B cell (primary cell): ENCODE measurements at regions not wholly inside any gene's neighbourhood (a gene's known extent, or its start where the extent isn't known, plus 50 kb on each side); places are given as distances from the start of the nearest gene placed in this dataset.

ENCODE experiments used
- ATAC-seq: fragments of 200-7000 bp; cut with Tn5 transposase; one replicate; pipeline ENCODE4 v1.10.0; 2021; ENCODE audit warnings: low read depth, mild to moderate bottlenecking, moderate number of reproducible peaks, moderate library complexity
- CTCF ChIA-PET: fragments of 350-600 bp; sonication (Branson Sonifier 250); formaldehyde crosslinking; loops from one replicate; lab custom pipeline; 2021; ENCODE audit warnings: antibody characterized with exemption, inconsistent platforms; lab: Charles Lee
- POLR2A ChIA-PET: fragments of 350-600 bp; sonication (Branson Sonifier 250); formaldehyde crosslinking; loops from one replicate; lab custom pipeline; 2021; ENCODE audit warnings: antibody characterized with exemption; lab: Charles Lee
- DNase-seq: peaks from one replicate; pipeline ENCODE4 v3.0.0; 2013
- H2AFZ ChIP-seq: 2 replicates; pipeline ENCODE4 v1.6.1; 2012; ENCODE audit warnings: mild to moderate bottlenecking, low read depth, low read length; ENCODE audit not compliant: insufficient read depth, poor library complexity, severe bottlenecking
- H3K27ac ChIP-seq, 2 donors: 1 replicate in 1 of 2; 2 replicates in 1 of 2; pipeline ENCODE4 v1.5.1; 2012 to 2013; ENCODE audit warnings: low read length in 2 of 2, mild to moderate bottlenecking in 2 of 2, moderate library complexity in 1 of 2
- H3K27me3 ChIP-seq, 4 experiments: fragments of 200-600 bp in 1 of 4; sonication (generic) in 1 of 4; replicated peaks in 1 of 4; 1 replicate in 2 of 4; 2 replicates in 2 of 4; pipeline versions ENCODE4 v1.6.1 to v1.7.0; 2013 to 2016; ENCODE audit warnings: low read length in 3 of 4, mild to moderate bottlenecking in 2 of 4, mixed read lengths in 1 of 4, moderate library complexity in 1 of 4; ENCODE audit not compliant: insufficient read depth in 4 of 4, control insufficient read depth in 3 of 4; ENCODE audit errors: control extremely low read depth in 1 of 4
- H3K36me3 ChIP-seq, 2 experiments: replicated peaks in 1 of 2; 1 replicate in 1 of 2; 2 replicates in 1 of 2; pipeline versions ENCODE4 v1.6.1 to v1.7.1; 2013; ENCODE audit warnings: low read length in 1 of 2; ENCODE audit not compliant: insufficient read depth in 2 of 2, control insufficient read depth in 1 of 2; ENCODE audit errors: control extremely low read depth in 1 of 2, extremely low read depth in 1 of 2
- H3K4me1 ChIP-seq, 2 donors: fragments of 200-600 bp in 1 of 2; sonication (generic) in 1 of 2; 1 replicate in 1 of 2; 2 replicates in 1 of 2; pipeline versions ENCODE4 v1.5.1 to v1.6.1; 2013 to 2017; ENCODE audit warnings: low read length in 2 of 2; ENCODE audit not compliant: control insufficient read depth in 2 of 2, insufficient read depth in 2 of 2
- H3K4me2 ChIP-seq: replicated peaks from 2 replicates; pipeline ENCODE3; 2012; ENCODE audit warnings: mild to moderate bottlenecking, low read depth, low read length; ENCODE audit not compliant: poor library complexity, severe bottlenecking
- H3K4me3 ChIP-seq, 5 experiments: fragments of 200-600 bp in 1 of 5; sonication (generic) in 1 of 5; 1 replicate in 3 of 5; 2 replicates in 2 of 5; pipeline versions ENCODE4 v1.5.1 to v1.7.0; 2011 to 2016; ENCODE audit warnings: low read length in 4 of 5, mild to moderate bottlenecking in 4 of 5, low read depth in 2 of 5, control low read depth in 1 of 5, moderate library complexity in 1 of 5; ENCODE audit not compliant: insufficient read depth in 1 of 5; ENCODE audit errors: control extremely low read depth in 1 of 5, extremely low read depth in 1 of 5
- H3K79me2 ChIP-seq: fragments of 200-600 bp; sonication (generic); one replicate; pipeline ENCODE4 v1.6.0; 2016; ENCODE audit warnings: low read length; ENCODE audit not compliant: control insufficient read depth, insufficient read depth
- H3K9ac ChIP-seq: fragments of 200-600 bp; sonication (generic); 2 replicates; pipeline ENCODE4 v1.6.1; 2017; ENCODE audit warnings: mild to moderate bottlenecking, low read length, moderate library complexity
- H3K9me3 ChIP-seq, 3 donors: one replicate each; pipeline versions ENCODE4 v1.6.1 to v1.7.1; 2013; ENCODE audit warnings: low read length in 2 of 3; ENCODE audit not compliant: control insufficient read depth in 2 of 3, insufficient read depth in 1 of 3; ENCODE audit errors: control extremely low read depth in 1 of 3
- H4K20me1 ChIP-seq: 2 replicates; pipeline ENCODE4 v1.6.0; 2012; ENCODE audit warnings: mild to moderate bottlenecking, low read length; ENCODE audit not compliant: insufficient read depth, control insufficient read depth, poor library complexity, severe bottlenecking
- H3K27ac Mint-ChIP-seq: one replicate; pipeline ENCODE4 v1.8.0; 2021; ENCODE audit warnings: mixed read lengths
- H3K27me3 Mint-ChIP-seq: one replicate; pipeline ENCODE4 v1.8.0; 2021; ENCODE audit warnings: mixed read lengths
- H3K4me1 Mint-ChIP-seq: one replicate; pipeline ENCODE4 v1.8.0; 2021; ENCODE audit warnings: mixed read lengths
- H3K4me3 Mint-ChIP-seq: one replicate; pipeline ENCODE4 v1.8.0; 2021; ENCODE audit warnings: mixed read lengths
- H3K9me3 Mint-ChIP-seq: one replicate; pipeline ENCODE4 v1.8.0; 2022; ENCODE audit warnings: mixed read lengths; ENCODE audit not compliant: insufficient read depth
- EZH2 ChIP-seq: IDR thresholded peaks from 2 replicates; pipeline ENCODE4 v1.6.1; 2012; ENCODE audit warnings: borderline replicate concordance, low read depth, mild to moderate bottlenecking, moderate library complexity, low read length; ENCODE audit not compliant: insufficient read depth, poor library complexity, severe bottlenecking
- WGBS: methylation state at CpG from one replicate; pipeline ENCODE4 v1.1.5; 2013; ENCODE audit warnings: missing lambda C conversion rate; ENCODE audit not compliant: insufficient coverage; 5-methylcytosine and 5-hydroxymethylcytosine counted together
- intact Hi-C: fragments of 100-400 bp; cut with micrococcal nuclease; formaldehyde crosslinking; loops from one replicate; pipeline ENCODE4 v1.10.0; 2022
- TF ChIP-seq, protein P1 (sequence below): fragments of 200-600 bp; IDR thresholded peaks from one replicate; pipeline ENCODE4 v1.8.0; 2022; ENCODE audit warnings: antibody characterized with exemption, mild to moderate bottlenecking

DNA sequence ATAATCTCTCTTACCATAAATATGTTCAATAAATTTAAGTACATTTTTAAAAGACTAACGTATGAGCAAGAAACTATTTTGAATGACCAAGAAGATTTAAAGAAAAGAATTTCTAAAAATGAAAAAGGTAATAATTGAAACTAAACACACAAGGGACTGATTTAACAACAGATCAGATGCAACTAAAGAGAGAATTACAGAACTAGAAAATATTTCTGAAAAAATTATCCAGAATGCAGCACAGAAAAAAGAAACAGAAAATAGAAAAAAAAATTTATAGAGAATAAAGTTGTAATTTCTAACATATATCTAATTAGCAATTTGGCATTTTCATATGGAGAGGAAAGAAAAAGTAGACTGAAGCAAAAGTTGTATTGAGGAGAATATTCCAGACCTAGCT is 269.3 kb downstream of the TLE1 start:
- ATAC-seq (no peak), DNase-seq (no peak)
- CTCF ChIA-PET, result no interaction called here
- Histone ChIP-seq H3K4me2 (no peak overlapping the region), H3K27ac (no peak overlapping the region), H3K79me2 (no peaks in the 10 kb centered on the region), H3K27me3 (no peaks in the 10 kb centered on the region), H3K9me3 (no peaks in the 10 kb centered on the region), H3K36me3 (no peaks in the 10 kb centered on the region), H3K4me1 (no peaks in the 10 kb centered on the region), H2AFZ (no peak overlapping the region), H3K4me3 (no peak overlapping the region), H4K20me1 (no peaks in the 10 kb centered on the region), H3K9ac (no peak overlapping the region)
- intact Hi-C loops, result no loop called here
- POLR2A ChIA-PET, result no interaction called here
- H3K4me1 Mint-ChIP-seq, result no peaks in the 10 kb centered on the region
- no CpG with 5 or more reads among the region's 1 CpG for WGBS
- TF ChIP-seq, protein P1, sequence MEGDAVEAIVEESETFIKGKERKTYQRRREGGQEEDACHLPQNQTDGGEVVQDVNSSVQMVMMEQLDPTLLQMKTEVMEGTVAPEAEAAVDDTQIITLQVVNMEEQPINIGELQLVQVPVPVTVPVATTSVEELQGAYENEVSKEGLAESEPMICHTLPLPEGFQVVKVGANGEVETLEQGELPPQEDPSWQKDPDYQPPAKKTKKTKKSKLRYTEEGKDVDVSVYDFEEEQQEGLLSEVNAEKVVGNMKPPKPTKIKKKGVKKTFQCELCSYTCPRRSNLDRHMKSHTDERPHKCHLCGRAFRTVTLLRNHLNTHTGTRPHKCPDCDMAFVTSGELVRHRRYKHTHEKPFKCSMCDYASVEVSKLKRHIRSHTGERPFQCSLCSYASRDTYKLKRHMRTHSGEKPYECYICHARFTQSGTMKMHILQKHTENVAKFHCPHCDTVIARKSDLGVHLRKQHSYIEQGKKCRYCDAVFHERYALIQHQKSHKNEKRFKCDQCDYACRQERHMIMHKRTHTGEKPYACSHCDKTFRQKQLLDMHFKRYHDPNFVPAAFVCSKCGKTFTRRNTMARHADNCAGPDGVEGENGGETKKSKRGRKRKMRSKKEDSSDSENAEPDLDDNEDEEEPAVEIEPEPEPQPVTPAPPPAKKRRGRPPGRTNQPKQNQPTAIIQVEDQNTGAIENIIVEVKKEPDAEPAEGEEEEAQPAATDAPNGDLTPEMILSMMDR, result no peak
- TF ChIP-seq EZH2, result no peak
- no peaks in the 10 kb centered on the region for H3K27me3 Mint-ChIP-seq
- H3K27ac Mint-ChIP-seq, result no peak overlapping the region
- no peak overlapping the region for H3K4me3 Mint-ChIP-seq
- no peaks in the 10 kb centered on the region for H3K9me3 Mint-ChIP-seq

DNA sequence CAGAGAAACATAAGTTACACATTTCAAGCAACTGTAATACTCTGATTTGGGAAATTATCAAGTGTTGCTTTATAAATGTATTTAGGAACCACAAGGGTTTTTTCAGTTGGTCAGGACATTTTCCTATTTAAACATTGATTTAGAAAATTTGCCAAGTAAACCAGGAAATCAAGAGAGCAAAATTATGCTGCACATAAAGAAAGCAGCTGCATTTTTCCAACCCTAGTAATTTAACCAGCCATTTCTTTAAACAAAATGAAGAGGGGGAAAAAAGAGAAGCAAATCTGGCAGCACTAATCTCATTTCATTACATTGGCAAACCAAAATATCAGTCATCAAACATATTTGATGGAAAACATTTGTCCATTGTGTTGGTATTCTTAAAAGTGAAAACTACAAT is 271.4 kb downstream of the TLE1 start:
- no peak overlapping the region for H3K27ac Mint-ChIP-seq
- H3K27me3 Mint-ChIP-seq, result no peaks in the 10 kb centered on the region
- Histone ChIP-seq H4K20me1 (no peaks in the 10 kb centered on the region), H3K4me1 (no peaks in the 10 kb centered on the region), H3K27ac (no peak overlapping the region), H2AFZ (no peak overlapping the region), H3K9ac (no peak overlapping the region), H3K9me3 (no peaks in the 10 kb centered on the region), H3K27me3 (no peaks in the 10 kb centered on the region), H3K4me3 (no peak overlapping the region), H3K4me2 (no peak overlapping the region), H3K79me2 (no peaks in the 10 kb centered on the region), H3K36me3 (no peaks in the 10 kb centered on the region)
- ATAC-seq, result no peak
- POLR2A ChIA-PET, result no interaction called here
- no peaks in the 10 kb centered on the region for H3K4me1 Mint-ChIP-seq
- TF ChIP-seq, protein P1, result no peak
- no peak for TF ChIP-seq EZH2
- intact Hi-C loops, result no loop called here
- CTCF ChIA-PET, result no interaction called here
- no peaks in the 10 kb centered on the region for H3K9me3 Mint-ChIP-seq
- no peak for DNase-seq
- no peak overlapping the region for H3K4me3 Mint-ChIP-seq
